ENCODE measurements at regions not wholly inside any gene's neighbourhood (a gene's known extent, or its start where the extent isn't known, plus 50 kb on each side); places are given as distances from the start of the nearest gene placed in this dataset.
"Not testable (repeated sequence)": the region's sequence is repeated elsewhere in the genome, so short reads cannot be mapped to it uniquely, and the experiment has no call there.

DNA sequence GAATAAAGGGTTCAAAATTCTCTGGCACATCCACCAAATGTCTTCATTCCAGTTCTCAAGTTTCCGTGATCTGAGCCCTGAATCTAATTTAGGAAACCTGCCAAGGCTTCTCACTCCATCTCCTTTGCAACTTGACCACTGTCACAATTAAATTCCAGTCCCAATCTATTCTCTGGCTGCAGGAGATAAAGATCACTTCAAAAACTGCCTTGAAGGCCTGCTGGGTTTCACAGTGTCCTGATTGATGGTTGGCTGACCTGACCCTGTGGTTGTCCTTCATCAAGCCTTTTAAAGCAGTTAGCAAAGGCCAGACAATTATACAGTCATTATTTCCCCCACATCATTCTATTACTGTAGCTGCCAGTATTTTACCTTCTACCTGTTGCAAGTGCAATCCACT, 60.3 kb upstream of the DNAJC10 start:
- ChIA-PET CTCF (interaction anchor here (1.2 to 1.3 kb wide), 2 partner anchors 469 to 470 kb away, joined by 5 to 11 read pairs; no protein-coding TSS in a partner anchor), POLR2A (no interaction called here)
- Histone ChIP-seq H3K4me3 (no peak overlapping the region), H3K27ac (no peak overlapping the region), H3K4me1 (no peaks in the 10 kb centered on the region), H3K4me2 (no peak overlapping the region), H3K9me3 (no peaks in the 10 kb centered on the region)
- 52% methylated on average over 1 of the region's 1 CpG for WGBS (ENCODE audit: missing lambda C conversion rate)
- FAIRE-seq (no peak), ATAC-seq (no peak), DNase-seq (ENCODE audit: low read depth in 1 of 2, low spot score in 1 of 2) (no peak)
- TF ChIP-seq EHMT2 (IDR thresholded peaks at IDR 0.05; ENCODE audit: low read depth): no peak

DNA sequence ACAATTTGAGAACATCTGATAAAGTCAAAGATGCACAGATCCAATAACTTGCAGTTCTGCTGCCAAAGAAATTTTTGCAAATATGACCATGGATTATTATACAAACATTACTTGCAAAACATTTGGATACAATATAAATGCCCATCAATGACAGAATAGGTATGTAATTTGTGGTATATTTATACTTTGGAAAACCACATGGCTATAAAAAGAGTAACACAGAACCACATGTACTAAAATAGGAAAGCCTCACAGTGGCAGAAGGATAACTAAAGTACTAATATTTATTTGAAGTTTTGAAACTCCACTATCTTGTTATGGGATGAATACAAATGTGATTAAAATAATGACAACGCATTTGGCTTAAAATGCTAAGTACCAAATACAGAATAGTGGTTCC, 51.8 kb upstream of the DNAJC10 start:
- TF ChIP-seq RCOR1 (IDR thresholded peaks at IDR 0.05; ENCODE audit: low read depth, low read length) (no peak), POLR2A (IDR thresholded peaks at IDR 0.05; ENCODE audit: low read length) (no peak)
- TF ChIP-seq, protein P1, sequence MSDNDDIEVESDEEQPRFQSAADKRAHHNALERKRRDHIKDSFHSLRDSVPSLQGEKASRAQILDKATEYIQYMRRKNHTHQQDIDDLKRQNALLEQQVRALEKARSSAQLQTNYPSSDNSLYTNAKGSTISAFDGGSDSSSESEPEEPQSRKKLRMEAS (IDR thresholded peaks at IDR 0.05): no peak
- DNase-seq (ENCODE audit: low read depth in 1 of 2, low spot score in 1 of 2) (no peak), FAIRE-seq (no peak), ATAC-seq (no peak)
- Histone ChIP-seq H3K27ac (no peak overlapping the region), H3K4me1 (no peaks in the 10 kb centered on the region), H3K9me3 (no peaks in the 10 kb centered on the region), H3K4me3 (no peak overlapping the region), H3K4me2 (no peak overlapping the region)
- POLR2A ChIA-PET: no interaction called here
- WGBS (ENCODE audit: missing lambda C conversion rate): 66% methylated on average over 1 of the region's 1 CpG
- CTCF ChIA-PET: no interaction called here

DNA sequence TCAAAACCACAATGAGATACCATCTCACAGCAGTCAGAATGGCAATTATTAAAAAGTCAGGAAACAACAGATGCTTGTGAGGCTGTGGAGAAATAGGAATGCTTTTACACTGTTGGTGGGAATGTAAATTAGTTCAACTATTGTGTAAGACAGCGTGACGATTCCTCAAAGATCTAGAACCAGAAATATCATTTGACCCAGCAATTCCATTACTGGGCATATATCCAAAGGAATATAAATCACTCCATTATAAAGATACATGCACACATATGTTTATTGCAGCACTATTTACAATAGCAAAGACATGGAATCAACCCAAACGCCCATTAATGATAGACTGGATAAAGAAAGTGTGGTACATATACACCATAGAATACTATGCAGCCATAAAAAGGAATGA, 50.6 kb upstream of the DNAJC10 start:
- H3K27ac ChIP-seq; DNase-seq (ENCODE audit: low read depth in 1 of 2, low spot score in 1 of 2); POLR2A ChIA-PET; H3K9me3 ChIP-seq; H3K4me2 ChIP-seq; H3K4me1 ChIP-seq; H3K4me3 ChIP-seq; ATAC-seq; FAIRE-seq: not testable (repeated sequence)
- 60% methylated on average over 3 of the region's 3 CpGs for WGBS (ENCODE audit: missing lambda C conversion rate)
- CTCF ChIA-PET: interaction anchor here (1.1 to 2.4 kb wide), 6 partner anchors 13 to 479 kb away, joined by 3 to 12 read pairs (median 8); partner anchors contain the start of gene DNAJC10
